GM12874 (cell line): ENCODE measurements at regions not wholly inside any gene's neighbourhood (a gene's known extent, or its start where the extent isn't known, plus 50 kb on each side); places are given as distances from the start of the nearest gene placed in this dataset.

Experiments used
- CTCF ChIP-seq: IDR thresholded peaks from 2 replicates; pipeline ENCODE4 v1.5.1; 2011; ENCODE audit warnings: low read depth, mild to moderate bottlenecking, control low read depth, low read length, moderate library complexity; ENCODE audit not compliant: insufficient read depth

- no peak for TF ChIP-seq CTCF
Observed at GRCh38 chr1:173270243-173270642, 63.1 kb upstream of the TNFSF4 start.

DNA sequence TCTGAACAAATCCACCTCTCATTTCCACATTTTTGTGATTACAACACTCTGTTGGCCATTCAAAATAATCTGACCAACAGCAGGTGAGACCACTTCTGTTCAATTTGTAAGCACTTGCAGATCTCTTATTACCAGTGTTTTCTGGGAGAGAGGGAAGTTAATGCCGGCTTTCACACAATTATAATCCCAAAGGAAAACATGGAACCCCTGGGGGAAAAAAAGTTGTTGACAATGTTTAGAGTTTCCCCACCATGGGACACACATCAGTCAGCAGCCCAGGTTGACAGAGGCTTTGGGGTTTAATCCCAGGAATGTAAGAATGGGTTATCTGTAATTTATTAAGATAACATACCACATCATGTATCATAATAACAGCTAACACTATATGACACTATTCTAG is 68.4 kb upstream of the TNFSF4 start:
- no peak for TF ChIP-seq CTCF

GRCh38 chr1:173276922-173277800 is 70.0 kb upstream of the TNFSF4 start:
- TF ChIP-seq CTCF = no peak

DNA sequence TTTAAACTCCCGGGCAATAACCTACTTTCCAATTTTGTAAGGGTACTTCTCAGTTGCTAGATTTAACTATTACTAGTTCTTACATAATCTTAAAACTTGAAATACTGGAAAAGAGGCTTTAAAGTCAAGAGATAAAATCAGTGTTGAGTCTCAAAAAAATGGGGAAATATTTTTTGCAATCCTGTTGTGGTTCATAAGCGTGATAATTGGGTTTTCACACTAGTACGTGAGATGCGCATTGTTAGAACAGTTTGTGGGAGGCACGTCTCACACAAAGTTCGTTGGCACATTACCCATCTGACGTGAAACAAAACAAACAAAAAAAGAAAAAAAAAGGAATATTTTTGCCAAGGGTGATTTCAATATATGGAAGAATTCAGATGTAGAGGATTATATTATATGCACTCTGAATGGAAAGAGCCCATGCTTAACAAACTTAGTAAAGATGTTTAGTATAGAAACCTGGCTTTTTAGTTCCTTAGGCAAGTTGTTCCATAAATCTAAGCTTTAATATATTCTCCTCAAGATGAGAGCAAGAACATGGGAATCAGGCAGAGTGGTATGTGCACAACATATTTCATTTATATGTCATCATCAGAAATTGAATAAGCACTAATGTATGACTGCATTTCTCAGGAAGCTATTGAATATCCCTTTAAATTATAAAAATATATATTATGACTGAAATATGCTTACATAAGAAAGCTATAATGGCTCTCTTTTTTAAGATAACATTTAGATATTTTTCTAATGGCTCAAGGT is 73.9 kb upstream of the TNFSF4 start:
- TF ChIP-seq CTCF = no peak

- no peak for TF ChIP-seq CTCF
Observed at GRCh38 chr1:173285048-173285447, 77.9 kb upstream of the TNFSF4 start.

DNA sequence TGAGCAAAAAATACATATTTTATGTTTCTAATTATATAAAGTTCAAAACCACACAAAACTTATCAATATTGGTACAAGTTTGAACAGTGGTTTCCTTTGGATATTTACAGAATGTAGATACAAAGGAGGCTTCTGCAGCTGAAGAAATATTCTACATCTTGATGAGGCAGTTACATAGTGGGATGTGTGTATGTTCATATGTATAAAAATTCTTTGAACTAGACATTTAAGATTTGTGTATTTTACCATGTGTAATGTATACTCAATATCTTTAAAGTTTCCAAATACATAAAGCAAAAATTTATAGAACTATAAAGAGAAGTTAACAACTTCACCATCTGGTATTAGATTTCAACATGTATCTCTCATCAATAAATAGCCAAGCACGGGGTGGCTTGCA is 80.7 kb upstream of the TNFSF4 start:
- no peak for TF ChIP-seq CTCF

GRCh38 chr1:173293756-173294155 is 86.6 kb upstream of the TNFSF4 start:
- TF ChIP-seq CTCF = no peak
